ENCODE measurements at regions not wholly inside any gene's neighbourhood (a gene's known extent, or its start where the extent isn't known, plus 50 kb on each side); places are given as distances from the start of the nearest gene placed in this dataset.
"Not testable (repeated sequence)": the region's sequence is repeated elsewhere in the genome, so short reads cannot be mapped to it uniquely, and the experiment has no call there.

- no peak for DNase-seq (ENCODE audit: low spot score)
These were observed 495.1 kb upstream of the ARID1B start for GRCh38 chr6:156282087-156282486.

DNA sequence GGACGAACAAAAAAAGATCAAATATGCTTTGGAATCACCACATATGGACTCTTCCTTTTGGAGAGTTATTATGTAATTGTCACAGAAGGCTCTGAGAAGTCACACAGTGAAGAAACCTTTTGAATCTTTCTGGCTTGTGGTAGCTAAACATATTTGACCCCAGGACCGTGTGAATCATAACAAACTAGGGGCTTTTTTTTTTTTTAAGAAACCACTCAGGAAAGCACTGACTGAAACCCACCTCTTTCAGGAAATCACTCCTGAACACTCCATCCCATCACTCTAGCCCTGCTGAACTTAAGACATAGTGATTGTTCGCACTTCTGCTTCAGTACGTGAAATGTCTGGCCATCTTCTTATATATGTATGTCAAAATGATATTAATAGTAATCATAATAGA, 495.9 kb upstream of the ARID1B start:
- DNase-seq (ENCODE audit: low spot score) = no peak

- DNase-seq (ENCODE audit: low spot score) = no peak
These were observed 497.1 kb upstream of the ARID1B start for GRCh38 chr6:156280065-156280464.

DNA sequence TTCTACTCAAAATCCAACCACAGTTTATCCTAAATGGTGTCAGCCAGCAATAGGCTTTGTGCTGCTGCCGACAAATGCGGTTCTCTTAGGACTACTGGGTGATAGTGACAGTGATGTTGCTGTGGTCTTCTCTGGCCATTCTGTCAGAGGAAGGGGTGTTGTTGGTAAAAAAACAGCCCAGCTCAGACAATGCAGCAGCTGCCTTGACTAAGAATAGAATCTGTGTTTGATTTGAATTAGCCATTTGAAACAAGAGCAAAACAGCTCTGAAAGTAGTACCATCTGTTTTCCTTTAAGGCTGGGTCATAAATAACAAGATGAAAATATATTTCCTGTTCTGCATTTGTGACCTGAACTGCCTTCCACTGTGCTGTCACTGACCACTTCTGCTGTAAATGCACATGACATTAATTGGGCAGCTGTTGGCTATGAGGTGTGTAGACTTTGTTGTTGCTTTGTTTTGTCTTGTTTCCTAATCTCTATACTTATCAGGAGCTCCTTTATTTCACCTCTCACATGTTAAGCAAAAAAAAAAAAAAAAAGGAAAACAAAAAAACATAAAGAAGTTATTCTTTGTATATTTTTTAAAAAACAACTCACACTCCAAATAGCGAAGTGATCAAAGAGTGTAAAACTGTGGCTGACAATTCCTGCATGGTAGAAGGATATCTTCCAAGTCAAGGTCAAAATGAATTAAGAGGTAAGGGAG, 497.8 kb upstream of the ARID1B start:
- DNase-seq (ENCODE audit: low spot score) = no peak

DNA sequence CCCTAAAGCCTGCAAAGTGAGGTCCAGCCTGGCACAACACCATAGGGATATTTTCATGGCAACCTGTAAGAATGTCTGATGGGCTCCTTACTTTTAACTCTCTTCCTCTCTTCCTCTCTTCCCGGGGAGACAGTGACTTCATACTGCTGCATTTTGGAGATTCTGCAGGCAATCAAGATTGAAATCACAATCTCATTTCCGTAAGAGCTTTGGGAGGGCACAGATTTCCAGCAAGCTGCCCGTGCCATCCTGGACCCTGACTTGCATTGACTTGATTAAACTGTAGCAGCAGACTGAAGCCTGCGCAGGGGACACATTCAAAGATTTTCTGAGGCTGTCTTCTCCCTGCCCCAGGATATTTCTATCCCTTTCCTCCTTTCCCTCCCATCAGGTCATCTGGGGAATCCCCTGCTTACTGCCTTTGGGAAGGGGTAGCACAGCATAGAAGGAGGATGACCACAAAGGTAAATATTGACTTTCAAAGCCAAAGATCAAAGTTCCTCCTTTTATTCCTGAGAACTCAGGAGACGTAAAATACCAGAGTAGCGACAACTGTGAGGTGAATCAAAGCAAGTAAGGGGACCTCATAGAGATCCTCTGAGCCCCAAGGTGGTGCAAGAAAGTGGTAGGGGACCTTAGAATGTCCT, 504.0 kb upstream of the ARID1B start:
- no peak for DNase-seq (ENCODE audit: low spot score)

- DNase-seq (ENCODE audit: low spot score) = no peak
These were observed 507.3 kb upstream of the ARID1B start for GRCh38 chr6:156269751-156270369.

DNA sequence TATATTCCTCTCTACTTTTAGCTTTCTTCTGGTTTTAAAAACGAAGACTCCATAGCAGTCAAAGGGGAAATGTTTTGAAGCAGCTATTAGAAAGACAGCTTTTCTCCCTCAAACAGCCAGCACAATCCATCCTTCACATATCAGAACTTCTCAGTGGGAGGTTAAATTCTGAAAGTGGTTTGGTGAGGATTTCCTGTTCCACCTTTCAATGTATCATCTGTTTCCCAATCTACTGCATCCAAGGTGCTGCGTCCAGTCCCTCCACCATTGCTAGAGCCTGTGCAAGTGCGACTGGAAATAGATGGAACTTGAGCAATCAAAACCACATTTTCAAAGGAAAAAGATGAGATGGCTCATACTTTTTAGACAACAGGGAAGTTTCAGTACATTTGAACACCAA, 508.3 kb upstream of the ARID1B start:
- no peak for DNase-seq (ENCODE audit: low spot score)

- DNase-seq (ENCODE audit: low spot score) = no peak
These were observed 515.2 kb upstream of the ARID1B start for GRCh38 chr6:156262014-156262413.

DNA sequence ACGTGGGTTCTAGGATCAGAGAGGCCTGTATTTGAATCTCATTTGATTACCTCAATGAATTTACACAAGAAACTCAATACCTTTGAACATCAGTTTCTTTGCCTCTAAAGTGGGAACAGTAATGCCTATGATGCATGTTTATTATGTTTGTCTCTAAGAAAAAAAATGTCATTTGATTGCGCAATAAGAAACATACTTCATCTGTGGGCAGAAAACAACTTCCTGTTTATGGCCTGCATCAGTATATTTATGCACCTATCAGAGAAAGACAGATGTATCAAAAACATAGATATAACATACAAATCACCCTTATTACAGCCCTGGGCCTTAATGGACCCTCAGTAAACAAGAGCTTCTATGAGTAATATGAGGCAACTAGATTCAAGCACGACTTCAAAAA, 516.4 kb upstream of the ARID1B start:
- DNase-seq (ENCODE audit: low spot score) = no peak

- no peak for DNase-seq (ENCODE audit: low spot score)
These were observed 518.2 kb upstream of the ARID1B start for GRCh38 chr6:156258981-156259380.

GRCh38 chr6:156256161-156256560, 521.0 kb upstream of the ARID1B start:
- no peak for DNase-seq (ENCODE audit: low spot score)

DNA sequence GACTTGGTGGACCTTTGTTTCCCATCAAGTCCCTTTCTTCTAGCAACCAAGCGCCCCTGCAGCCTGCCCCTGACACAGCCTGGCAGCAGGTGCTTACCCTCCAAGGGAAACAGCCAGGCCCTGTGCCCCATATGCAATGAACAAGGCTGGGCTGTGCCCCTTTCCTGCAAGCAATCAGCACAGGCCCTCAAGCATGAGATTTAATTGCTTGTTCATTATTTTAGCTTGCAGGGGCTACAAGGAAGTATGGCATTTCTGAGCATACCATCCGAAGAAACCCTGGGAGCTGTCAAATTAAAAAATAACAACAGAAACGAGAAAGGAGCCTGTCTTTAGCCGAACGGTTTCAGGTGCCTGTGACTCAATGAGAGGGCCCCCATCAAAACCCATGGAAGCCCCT, 522.9 kb upstream of the ARID1B start:
- DNase-seq (ENCODE audit: low spot score) = no peak

- DNase-seq (ENCODE audit: low spot score) = no peak
These were observed 526.6 kb upstream of the ARID1B start for GRCh38 chr6:156250593-156250992.

DNA sequence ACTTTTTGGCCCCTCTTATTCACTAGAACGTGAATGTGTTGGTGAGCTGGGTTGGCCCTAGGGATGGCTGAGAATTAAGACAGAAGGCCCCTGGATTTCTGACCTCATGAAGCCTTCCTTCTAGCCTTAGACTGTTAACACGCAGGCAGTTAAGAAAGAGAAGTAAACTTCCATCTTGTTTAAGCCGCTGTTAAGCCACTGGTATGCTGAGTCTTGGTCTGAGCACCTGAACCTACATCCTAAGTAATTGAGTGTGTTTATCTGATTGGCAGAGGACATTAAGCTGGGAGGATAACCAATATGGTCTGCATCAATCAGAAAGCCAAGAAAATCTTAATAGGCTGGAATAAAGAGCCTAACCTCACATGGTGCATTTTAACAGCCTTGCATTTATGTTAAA, 535.0 kb upstream of the ARID1B start:
- DNase-seq (ENCODE audit: low spot score) = no peak

- DNase-seq (ENCODE audit: low spot score) = no peak
These were observed 546.0 kb upstream of the ARID1B start for GRCh38 chr6:156231026-156231765.

DNA sequence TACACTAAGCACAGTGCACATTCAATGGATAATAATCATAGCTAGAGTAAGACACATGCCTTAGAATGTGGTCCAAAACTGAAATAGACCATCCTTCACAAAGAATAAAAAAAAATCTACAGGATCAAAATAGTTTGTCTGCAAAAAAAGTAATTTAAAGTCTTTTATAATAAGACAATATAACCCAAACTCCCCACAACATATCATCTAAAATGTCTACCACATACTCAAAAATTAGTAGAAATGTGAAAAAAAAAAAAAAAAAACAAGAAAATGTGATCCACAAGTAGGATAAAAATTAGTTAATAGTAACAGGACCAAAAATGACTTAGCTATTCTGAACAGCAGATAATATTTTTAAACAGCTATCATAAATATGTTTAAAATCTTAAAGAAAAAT, 557.2 kb upstream of the ARID1B start:
- no peak for DNase-seq (ENCODE audit: low spot score)

GRCh38 chr6:156205678-156206077, 571.5 kb upstream of the ARID1B start:
- no peak for DNase-seq (ENCODE audit: low spot score)

DNA sequence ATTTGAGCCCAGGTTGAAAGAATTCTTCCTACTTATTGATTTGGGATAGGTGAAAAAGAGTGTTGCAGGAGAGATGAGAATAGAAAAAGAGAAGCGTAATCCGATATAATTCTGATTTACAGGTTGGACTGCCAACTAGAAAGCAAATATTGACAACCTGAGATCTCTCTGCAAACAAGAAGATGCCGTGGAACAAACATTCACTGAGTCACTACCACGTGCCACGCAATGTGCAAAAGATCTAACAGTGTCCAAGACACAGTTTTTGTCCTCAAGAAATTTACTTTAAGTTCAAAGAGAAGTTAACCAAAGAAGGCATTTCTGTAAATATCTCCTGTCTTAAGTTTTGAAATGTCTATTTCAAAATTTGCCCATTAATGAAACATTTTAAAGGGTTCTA, 578.0 kb upstream of the ARID1B start:
- DNase-seq (ENCODE audit: low spot score) = no peak

- peak; percentile 16 for DNase-seq (ENCODE audit: low spot score)
These were observed 579.7 kb upstream of the ARID1B start for GRCh38 chr6:156197513-156197912.

DNA sequence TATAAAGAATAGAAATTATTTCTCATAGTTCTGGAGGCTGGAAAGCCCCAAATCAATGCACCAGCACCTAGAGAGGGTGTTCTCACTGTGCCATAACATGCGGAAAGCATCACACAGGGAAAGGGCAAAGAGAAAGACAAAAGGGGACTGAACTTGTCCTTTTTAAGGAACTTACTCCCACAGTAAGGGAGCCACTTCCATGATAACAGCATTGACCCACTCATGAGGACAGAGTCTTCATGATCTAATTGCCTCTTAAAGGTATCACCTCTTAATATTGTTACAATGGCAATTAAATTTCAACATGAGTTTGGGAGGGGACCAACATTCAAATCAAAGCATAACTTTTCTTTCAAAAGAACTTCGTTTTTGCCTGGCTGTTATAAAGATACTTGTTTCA, 582.2 kb upstream of the ARID1B start:
- DNase-seq (ENCODE audit: low spot score) = no peak

- no peak for DNase-seq (ENCODE audit: low spot score)
These were observed 583.8 kb upstream of the ARID1B start for GRCh38 chr6:156193381-156193780.

GRCh38 chr6:156191895-156192294, 585.3 kb upstream of the ARID1B start:
- no peak for DNase-seq (ENCODE audit: low spot score)

DNA sequence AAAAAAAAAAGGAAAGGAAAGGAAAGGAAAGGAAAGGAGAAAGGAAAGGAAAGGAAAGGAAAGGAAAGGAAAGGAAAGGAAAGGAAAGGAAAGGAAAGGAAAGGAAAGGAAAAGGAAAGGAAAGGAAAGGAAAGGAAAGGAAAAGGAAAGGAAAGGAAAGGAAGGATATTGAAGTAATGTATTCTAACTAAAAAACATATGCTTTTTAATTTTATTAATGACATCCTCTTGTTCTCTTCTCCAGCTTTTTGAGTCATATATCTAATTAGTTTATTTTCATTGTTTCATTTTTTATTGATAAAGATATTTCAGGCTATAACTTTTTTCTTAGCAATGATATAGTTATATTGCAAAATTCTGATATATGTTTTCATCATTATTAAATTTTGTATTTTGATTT, 585.8 kb upstream of the ARID1B start:
- not testable (repeated sequence) for DNase-seq (ENCODE audit: low spot score)
